Muscle of arm (tissue), 1 donor: ENCODE measurements at regions not wholly inside any gene's neighbourhood (a gene's known extent, or its start where the extent isn't known, plus 50 kb on each side); places are given as distances from the start of the nearest gene placed in this dataset.
"Not testable (repeated sequence)": the region's sequence is repeated elsewhere in the genome, so short reads cannot be mapped to it uniquely, and the experiment has no call there.

Source experiments
- DNase-seq: peaks from one replicate; pipeline ENCODE4 v3.0.0-alpha.2; 2013

DNA sequence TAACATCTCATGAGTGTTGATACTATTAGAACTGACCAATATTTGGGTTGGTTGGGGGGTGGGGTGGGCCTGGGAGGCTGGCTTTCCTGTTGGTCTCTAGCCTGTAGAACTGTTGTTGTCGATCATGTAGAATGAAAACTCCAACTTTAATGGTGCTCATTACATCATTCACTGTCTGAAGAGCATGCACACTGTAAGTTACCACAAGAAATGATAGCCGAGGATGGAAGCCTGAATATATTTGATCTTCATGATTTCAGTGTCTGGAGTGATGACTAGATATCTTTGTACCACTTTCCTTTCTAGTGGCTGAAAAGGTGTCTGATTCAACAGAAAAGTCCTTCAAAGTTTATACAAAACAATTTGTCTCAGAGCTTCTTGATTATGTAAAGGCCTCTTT is 123.6 kb downstream of the XCL2 start:
- no peak for DNase-seq

DNA sequence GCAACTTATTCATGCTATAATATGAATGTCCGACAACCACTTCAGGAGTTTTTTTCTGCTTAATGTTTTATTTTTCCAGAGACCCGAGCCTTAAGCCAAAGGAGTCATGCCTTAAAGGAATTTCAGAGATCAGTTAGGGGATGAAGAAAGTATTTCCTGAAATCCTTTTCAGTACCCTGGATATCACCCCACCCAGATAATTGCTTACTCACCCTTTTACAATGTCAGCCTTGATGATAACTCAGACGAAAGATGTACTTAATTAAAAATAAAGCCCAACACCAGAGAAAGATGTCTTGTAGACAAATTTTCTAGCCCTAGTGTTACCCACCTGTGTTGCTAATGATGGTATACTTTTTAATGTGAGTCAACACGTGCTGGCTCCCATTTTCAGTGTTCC is 124.1 kb downstream of the XCL2 start:
- no peak for DNase-seq

DNA sequence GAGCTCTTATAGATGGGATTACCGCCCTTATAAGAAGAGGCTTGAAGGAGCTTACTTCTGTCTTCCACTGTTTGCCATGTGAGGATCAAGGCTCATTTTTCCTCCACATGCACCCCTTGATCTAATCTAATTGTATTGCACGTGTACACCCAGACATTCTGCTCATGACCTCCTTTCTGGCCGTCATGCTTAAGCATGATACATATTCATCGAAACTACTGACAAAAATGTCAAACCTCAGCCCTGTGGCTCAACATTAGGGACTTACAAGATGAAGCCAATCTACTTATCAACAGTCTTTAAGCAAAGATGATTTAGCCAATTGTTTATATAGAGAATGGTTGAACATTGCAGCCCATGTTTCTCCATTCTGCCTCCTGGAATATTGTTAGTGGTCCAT is 127.6 kb downstream of the XCL2 start:
- no peak for DNase-seq

DNA sequence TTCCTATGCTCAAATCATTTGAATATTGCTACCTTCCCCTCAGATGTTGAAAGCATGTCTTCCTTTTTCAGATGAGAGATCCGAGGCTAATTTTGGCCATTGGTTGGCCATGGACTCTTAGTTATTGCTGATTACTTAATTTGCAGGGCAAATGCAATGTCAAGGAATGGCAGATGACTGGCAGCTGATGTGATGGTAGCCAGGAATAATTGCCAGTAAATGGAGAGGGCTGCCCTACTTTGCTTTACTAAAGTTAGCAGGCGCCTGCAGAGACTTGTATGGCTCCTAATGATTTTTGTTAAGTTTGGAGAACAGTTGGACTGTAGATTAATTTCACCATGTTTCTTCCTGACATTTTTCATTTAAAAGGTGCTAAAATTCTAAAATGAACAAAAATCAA is 128.9 kb downstream of the XCL2 start:
- DNase-seq: no peak

DNA sequence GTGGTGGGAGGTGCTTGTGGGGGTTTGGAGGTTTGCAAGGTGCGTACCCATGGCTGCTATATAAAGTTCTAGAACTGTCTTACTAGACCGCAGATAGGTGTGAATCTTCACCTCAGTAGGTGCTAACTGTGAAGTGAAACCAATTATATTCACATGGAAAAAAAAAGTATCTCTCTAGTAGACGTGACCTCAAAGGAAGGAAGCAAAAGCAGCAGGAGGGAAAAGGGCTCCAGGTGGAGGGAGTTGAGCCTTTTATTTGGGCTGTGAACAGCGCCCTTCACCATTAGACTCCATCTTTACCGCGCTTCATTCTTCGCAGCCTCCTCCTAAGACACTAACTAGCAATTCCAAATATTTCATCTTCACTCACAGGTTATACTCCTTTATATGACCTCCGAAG is 129.8 kb downstream of the TBX19 start:
- no peak for DNase-seq

DNA sequence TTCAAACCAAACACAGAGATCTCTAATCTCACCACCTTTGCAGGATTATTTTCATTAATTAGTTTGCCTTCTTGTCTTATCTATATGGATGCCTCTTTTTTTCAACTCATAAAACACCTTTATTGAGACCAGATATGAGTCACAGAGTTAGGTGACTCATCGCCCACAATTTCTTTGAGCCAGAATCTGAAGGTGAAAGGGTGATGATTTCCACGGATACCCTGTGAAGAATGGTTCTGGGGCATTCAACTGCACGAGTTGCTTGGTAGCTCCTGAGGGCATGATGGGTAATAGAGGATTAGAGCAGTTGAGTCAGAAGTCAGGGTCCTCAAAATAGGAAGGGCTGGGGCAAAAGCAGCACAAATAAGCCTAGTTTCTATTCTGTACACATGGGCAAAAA is 128.2 kb downstream of the TBX19 start:
- DNase-seq: no peak

DNA sequence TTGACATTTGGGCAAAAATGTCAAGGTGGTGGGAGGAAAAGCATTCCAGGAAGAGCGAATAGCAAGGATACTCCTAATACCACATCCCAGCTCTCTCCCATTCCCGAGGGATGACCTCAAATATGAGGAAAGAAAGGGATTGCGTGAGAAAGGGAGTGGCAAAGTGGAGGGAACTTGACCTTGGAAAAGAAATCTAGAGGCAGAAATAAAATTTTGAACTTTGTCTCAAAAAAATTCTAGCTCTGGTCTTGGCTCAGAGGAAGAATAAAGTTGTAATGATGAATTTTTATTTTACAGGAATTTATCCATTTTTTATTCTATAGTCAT is 127.8 kb downstream of the TBX19 start:
- DNase-seq: no peak

DNA sequence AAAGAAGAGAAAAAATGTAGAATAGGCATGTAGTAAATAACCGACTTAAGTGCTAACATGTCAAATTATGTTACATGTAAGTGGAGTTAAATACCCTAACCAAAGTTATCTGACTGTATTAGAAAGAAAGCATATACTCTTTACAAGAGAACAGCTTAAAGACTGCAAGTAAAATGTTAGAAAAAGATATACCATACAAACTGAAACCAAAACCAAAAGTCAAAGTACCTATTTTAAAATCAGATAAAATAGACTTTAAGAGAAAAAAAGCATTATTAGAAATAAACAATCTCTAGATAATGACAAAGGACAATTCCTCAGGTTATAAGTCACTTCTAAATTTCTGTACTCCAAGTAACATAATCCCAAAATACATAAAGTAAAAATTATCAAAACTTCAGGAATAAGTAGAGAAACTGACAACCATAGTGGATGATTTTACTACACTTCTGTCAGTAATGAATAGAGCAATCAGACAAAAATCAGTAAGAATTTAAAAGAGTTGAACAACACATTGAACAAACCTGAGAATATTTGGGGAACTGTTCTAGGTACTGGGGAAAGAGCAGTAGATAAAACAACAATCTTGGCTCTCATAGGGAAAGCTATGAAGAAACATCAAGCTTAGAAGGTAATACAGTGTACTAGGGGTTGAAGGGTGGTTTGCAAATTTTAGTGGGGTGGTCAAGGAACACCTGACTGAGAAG is 127.3 kb downstream of the TBX19 start:
- DNase-seq: no peak

DNA sequence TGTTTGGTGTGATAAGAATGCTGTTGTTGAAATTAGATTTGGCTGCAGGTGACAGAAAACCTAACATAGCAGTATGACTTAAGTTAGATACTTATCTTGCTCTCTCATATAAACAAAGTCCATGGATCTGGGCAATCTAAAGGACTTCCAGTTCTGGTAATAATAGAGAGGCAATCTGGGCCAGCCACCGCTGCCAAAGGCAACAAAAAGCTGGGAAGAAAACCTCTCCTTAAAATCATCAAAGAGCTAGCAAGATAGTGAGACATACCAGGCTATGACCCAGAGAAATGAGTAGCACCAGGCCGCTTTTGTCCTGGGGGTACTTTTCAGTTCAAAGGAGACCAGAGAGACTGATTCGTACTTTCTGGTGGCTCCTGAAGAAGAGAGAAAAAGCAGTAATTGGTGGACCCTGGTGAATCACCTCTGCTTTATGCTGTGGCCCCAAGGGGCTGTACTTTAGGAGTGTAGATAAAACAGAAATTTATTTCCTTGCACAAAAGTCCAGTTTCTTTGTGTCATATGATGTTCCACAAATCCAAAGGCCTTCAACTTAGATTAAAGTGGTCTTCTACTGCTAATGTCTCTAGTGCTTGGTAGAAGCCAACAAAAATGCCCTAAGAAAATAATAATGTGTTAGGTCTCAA is 125.4 kb downstream of the TBX19 start:
- DNase-seq: no peak

DNA sequence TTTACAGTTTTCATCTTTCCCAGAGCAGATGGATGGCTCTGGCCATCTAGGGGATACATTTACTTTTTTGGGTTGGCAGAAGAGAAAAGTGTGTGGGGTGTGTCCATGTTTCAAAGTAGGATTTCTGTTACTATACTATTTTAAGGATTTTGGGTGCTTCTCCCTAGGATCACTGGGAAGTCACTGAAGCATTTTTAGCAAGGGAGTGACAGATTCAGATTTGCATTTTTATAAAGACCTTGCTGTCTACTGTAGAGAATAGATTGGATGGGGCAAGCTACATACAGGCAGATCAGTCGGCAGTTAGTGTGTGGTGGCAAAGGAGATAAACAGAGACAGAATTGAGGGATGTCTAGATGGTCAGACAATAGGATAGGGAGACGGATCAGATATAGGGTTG is 122.5 kb downstream of the TBX19 start:
- DNase-seq: no peak

DNA sequence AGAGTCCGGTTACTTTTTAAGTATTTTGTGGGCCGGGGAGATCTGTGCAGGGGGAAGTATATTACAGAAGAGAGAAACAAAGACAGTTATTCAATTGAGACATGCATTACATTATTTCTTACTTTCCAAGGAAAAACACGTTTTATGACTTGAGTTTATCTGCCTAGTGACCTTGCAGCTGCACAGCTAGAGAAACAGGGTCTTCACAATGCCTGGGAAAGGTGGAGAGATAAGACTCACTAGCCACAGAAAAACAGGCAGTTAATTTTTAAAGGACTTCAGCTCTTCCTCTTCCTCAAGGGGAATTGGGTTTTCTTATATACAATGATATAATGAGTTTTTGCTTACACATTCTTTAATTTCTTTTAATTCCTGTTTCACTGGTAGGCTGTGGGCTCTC is 121.8 kb downstream of the TBX19 start:
- DNase-seq: not testable (repeated sequence)

DNA sequence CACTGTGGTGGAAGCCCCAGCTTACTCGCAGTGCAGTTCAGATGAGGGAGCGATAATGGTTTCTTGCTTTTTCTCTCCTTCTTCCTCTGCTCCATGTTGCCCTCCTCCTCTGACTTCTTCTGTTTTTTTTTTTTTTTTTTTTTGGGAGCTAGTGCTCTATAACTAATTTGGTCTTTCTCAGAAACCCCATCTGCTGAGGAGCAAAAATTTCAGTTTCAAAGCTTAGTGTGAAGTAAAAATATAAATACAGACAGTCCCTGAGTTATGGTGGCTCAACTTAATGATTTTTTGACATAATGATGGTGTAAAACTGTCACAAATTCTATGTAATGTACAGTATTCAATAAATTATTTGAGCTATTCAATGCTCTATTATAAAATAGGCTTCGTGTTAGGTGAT is 120.7 kb downstream of the TBX19 start:
- DNase-seq: no peak

DNA sequence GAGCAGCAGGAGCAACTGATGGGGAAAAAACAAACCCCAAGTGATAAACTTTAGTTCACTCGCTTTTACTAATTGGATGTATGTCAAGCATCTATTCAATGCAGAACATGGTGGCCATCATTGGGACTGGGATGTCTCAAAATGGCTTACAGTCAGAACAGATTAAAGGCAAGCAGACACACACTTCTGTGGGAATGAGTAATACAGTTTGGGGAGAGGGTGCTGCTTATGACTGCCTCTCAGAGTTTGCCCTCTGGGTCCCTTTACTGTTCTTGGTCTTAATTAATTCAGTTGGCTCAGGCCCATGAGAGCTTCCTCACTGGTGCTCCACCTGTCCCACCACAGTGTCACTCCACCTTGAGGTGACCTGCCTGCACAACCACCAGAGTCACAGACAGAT is 119.5 kb downstream of the TBX19 start:
- no peak for DNase-seq

DNA sequence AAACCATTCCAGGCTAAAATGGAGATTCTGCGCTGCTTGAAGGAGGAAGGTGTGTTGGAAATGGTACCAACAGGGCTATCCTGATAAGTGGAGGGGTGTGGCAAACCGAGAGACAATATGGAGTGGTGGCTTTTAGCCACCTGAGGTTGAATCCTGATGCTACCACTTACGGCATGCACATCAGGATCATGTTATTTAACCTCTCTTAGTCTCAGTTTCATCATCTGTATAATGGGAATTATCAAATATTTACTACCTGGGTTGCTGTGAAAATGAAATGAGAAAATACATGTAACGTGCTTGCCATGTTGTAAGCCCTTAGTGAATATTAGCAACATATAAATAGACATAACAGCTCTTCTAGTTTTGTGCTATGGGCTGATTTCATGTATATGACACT is 117.1 kb downstream of the TBX19 start:
- no peak for DNase-seq

DNA sequence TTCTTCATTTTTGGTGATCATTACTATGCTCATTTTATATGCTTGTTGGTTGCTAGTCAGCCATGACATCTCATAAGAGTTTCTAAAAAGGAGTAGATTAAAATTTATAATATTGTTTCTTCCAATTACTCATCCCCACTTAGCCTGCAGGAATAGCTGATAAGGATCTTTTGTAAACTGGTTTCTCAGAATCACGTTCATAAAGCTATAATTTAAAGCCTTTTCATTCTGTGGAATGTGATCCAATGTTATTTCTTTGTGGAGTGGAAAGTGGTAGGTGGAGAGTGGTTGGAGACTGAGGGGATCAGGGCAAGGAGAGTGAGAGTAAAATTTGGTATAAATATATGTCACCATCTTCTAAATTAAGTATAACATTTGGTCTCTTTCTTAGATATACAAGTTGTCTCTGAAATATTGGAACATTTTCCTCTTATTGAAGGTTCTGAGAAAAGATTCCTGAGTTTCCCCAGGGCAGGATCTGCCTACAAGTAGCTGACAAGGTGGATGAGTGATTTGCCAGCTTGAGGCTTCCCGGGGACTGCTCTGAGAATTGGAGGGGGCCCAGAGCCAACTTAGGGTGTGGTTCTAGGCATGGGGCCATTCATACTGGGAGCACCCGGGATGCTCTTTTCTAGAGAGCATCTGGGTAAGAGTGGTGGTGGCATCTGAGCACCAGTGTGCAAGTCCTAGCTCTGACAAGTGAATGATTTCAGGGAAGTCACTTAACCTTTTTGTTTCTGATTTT is 116.4 kb downstream of the TBX19 start:
- no peak for DNase-seq

DNA sequence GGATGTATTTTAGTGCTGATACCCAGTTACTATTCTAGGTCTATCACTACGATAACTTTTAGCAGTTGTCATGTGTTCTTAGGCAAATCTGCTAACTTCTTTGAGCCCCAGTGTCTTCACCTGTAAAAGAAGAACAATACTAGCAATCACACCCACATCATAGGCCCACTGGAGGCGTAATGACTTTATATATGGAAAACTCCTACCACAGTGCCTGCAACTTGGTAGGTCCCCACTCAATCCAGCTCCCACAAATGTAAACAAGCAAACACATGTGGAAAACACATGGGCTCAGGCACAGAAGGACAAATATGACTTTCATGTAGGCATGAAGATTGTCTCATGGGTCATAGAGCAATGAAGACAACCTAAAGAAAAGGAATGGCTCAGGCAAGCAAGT is 115.8 kb downstream of the TBX19 start:
- no peak for DNase-seq

DNA sequence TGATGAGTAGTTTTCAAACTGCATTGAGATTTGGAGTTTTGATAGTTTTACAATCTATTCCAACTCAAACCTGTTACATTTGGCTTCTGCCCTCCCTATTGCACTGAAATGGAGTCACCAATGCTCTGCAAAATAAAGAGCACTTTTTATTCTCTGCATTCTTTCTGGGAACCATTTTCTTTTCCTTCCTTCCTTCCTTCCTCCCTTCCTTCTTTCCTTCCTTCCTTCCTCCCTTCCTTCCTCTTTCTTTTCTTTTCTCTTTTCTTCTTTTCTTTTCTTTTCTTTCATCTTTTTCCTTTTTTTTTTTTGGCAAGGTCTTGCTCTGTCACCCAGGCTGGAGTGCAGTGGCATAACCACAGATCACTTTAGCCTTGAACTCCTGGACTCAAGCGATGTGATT is 114.2 kb downstream of the TBX19 start:
- no peak for DNase-seq

DNA sequence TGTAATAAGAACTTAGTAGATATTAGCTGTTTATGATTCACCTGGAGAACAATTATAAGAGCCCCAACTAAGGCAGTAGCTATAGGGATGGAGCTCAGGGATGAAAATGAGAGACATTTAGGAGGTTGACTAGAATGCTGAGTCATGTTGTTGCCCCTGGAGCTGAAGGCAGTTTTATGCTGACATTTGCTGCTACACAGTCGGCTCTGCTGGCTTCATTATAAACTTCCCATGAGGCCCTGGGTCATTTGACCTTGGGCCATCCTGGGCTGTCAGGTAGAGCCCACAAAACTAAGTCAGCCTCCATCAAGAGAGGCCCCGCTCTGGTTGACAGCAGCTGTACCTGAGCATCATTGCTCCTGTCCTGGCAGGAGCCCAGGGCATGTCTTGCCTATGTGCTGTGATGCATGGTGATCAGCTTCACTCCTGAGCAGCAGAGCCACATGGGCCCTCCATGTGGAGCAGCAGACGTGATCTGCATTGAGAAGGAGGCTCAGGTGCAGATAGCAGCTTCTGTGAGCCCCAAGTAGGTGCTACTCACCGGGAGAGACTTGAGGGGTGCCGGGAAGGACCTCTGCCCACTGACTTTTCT is 112.4 kb downstream of the TBX19 start:
- no peak for DNase-seq

DNA sequence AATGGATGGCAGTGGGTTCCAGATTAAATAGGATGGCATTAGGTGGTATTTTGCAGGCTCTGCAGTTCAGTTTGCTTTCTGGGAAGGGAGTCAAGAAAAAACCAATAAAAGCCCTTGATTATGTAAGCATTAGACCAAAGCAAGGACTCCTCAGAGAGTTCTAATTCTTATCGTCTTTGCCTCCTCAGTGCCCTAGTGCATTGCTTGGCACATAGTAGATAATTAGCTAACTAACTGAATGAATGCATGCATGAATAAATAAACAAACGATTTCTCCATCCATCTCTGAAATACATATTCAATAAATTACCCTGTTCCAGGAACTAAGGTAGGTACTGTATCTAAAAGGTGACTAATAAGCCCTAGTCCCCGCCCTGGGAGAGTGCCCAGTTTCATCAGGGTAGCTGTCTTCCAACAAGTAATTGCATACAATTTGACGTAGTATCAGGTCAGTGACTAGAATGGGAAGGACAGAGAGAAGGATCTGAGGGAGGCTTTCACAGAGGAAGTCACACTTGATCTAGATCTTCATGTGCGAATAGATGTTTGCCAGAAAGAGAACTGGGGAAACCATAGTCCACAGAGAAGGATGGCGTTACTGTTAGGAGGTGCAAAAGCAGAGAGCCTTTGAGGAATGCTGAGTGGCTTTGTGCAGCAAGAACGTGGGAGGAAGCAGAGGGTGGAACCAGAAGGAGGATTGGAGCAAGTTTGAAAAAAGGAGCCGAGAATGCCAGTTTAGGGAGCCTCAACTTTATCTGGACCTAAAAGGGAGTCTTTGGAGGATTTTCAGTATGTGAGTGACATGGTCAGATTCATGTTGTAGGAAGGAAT is 111.4 kb downstream of the TBX19 start:
- no peak for DNase-seq

DNA sequence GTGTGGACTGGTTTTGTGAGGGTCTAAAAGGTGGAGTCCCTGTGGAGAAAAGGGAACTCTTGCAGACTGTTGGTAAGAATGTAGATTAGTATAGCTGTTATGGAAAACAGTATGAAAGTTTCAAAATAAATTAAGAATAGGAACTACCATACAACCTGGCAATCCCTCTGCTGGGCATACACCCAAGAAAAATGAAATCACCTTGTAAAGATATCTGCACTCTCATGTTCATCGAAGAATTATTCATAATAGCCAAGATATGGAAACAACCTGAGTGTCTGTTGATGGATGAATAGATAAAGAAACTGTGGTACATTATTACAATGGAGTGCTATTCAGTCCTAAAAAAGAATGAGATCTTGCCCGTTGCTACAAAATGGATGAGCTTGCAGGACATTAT is 109.6 kb downstream of the TBX19 start:
- no peak for DNase-seq

DNA sequence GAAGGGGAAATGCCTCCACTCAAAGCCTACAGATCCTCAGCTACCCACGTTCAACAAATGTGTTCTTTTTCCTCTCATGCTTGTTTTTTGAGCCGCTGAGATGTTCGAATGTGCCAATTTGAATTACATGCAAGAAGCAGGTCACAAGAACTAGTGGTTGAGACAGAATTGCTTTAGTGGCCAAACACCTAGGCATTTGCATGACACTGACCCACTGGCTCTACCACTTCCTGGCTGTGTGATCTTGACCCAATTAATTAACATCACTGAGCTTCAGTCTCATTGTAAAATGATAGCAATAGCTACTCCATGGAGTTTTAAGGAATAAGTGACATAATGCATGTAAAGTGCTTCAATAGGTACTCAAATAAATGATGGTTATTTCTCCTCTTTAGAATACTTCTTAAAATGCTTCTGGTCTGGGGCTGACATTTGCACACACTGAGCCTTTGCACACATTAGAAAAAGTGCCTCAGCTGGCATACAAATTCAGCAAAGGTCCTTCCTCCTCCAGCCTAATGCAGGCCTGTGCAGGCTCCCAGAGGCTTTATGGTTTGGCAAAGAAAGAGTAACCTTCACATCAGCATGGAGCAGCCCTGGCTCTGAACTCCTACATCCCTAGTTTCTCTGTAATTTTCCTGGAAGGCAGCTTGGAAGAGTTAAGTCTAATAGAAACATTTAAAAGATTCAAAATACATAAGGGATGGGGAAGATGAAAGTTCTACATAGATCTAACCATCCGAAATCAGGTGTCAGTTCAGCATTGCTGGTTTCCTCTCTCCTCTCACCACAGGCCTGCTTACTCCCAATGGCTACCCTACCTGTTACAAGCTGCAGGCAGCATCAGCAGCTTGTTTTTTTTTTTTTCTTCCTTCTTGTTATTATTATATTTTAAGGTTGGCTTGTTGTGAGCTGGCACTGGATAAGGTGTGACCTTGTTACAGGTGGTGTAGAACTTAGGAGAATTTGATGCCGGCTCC is 107.4 kb downstream of the TBX19 start:
- no peak for DNase-seq
